ENCODE measurements at regions not wholly inside any gene's neighbourhood (a gene's known extent, or its start where the extent isn't known, plus 50 kb on each side); places are given as distances from the start of the nearest gene placed in this dataset.

DNA sequence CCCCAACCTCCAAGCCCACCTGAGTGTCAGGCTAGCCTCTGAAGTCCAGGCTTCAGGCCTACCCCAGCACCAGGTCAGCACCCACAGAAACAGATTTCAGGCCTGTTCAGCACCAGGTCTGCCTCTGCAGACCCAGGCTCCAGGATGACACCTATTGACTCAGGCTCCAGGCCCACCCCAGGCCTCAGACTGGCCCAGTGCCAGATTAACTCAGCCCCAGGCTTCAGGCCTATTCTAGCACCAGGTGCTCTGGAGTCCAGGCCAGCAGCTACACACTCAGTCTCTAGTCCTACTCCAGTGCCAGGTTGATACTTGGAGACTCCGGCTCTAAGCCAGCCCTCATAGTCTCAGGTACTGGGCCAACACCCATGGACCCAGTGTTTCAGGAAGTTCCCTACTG, 541.7 kb upstream of the PBX1 start:
- DNase-seq (ENCODE audit: low spot score in 2 of 2) (no peak), ATAC-seq (no peak)
- Mint-ChIP-seq H3K9me3 (peaks cover 18% of the 10 kb centered on the region), H3K4me1 (no peaks in the 10 kb centered on the region), H3K27ac (no peak overlapping the region), H3K36me3 (no peaks in the 10 kb centered on the region), H3K4me3 (no peak overlapping the region)

DNA sequence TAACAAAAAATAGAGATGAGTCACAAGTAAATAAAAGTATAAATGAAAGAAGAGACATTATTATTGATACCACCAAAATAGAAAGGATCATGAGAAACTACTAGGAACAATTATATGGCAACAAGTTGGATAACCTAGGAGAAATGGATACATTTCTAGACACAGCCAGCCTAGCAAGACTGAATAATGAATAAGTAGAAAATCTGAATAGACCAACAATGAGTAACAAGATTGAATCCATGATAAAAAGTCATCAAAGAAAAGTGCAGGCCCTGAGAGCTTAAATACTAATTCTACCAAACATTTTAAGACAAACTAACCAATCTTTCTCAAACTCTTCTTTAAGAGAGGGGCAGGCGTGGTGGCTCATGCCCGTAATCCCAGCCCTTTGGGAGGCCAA, 538.6 kb upstream of the PBX1 start:
- H3K9me3 Mint-ChIP-seq = peaks cover 21% of the 10 kb centered on the region
- no peak overlapping the region for H3K27ac Mint-ChIP-seq
- no peak for ATAC-seq
- H3K4me1 Mint-ChIP-seq = no peaks in the 10 kb centered on the region
- no peaks in the 10 kb centered on the region for H3K36me3 Mint-ChIP-seq
- no peak overlapping the region for H3K4me3 Mint-ChIP-seq
- no peak for DNase-seq (ENCODE audit: low spot score in 2 of 2)

DNA sequence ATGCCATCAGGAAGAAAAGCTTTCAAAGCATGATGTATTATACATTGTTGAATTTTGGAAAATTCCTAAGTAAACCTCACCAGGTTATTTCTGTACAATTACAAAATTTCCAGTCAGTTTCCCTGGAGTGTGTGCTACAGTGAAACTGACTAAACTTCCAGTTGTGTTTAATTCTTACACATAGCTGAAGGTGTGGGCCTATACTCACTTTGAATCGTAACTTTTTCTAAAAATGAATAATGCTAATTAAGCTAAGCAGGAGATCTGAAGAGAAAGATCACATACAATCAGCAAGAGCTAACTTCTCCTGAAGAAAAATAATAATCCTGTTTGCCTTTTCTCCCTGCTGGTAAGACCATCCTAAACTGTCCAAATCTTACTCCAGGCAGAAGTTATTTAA, 537.2 kb upstream of the PBX1 start:
- DNase-seq (ENCODE audit: low spot score in 2 of 2) = no peak
- Mint-ChIP-seq H3K27ac (no peak overlapping the region), H3K4me1 (no peaks in the 10 kb centered on the region), H3K36me3 (no peaks in the 10 kb centered on the region), H3K9me3 (peaks cover 21% of the 10 kb centered on the region), H3K4me3 (no peak overlapping the region)
- ATAC-seq = no peak

DNA sequence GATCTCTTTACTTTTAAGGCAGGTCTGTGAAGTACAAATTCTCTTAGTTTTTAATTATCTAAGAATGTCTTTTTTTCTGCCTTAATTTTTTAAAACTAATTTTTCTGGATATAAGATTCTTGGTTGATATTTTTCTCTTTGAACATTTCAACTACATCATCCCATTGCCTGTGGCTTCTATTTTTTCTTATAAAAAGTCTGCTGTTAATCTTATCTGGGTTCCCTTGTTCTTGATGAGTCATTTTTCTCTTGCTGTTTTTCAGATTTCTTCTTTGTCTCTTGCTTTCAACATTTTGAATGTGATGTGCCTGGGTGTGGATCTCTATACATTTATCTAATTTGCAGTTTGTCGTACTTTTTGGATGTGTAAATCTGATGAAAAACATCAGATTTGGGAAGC, 525.2 kb upstream of the PBX1 start:
- no peaks in the 10 kb centered on the region for H3K4me1 Mint-ChIP-seq

DNA sequence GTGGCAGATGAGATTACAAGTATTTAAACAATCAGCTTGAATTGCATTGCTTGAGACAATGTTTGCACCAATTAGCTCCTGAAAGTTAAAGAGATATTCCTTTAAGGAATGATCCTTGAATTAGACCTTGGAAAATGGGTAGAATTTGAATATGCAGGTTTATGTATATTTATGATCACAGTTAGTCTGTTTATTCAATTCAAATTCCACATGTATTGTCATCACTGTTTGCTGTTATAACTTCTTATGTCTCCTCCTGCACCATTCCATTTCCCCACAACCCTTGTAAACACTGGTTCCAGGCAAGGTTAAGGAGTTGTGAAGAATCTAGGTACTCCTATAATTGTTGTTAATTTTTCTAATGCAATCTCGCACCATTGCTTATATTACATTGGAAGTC, 518.2 kb upstream of the PBX1 start:
- H3K36me3 Mint-ChIP-seq = no peaks in the 10 kb centered on the region
- DNase-seq (ENCODE audit: low spot score in 2 of 2) (no peak), ATAC-seq (no peak)
- H3K4me3 Mint-ChIP-seq = no peak overlapping the region
- peaks cover 5% of the 10 kb centered on the region for H3K9me3 Mint-ChIP-seq
- H3K27ac Mint-ChIP-seq = no peak overlapping the region
- H3K4me1 Mint-ChIP-seq = no peaks in the 10 kb centered on the region

More for the DNA sequence above, 525.2 kb upstream of the PBX1 start:
- Mint-ChIP-seq H3K9me3 (peaks cover 20% of the 10 kb centered on the region), H3K27ac (no peak overlapping the region), H3K36me3 (no peaks in the 10 kb centered on the region), H3K4me3 (no peak overlapping the region)
- ATAC-seq (no peak), DNase-seq (ENCODE audit: low spot score in 2 of 2) (no peak)

DNA sequence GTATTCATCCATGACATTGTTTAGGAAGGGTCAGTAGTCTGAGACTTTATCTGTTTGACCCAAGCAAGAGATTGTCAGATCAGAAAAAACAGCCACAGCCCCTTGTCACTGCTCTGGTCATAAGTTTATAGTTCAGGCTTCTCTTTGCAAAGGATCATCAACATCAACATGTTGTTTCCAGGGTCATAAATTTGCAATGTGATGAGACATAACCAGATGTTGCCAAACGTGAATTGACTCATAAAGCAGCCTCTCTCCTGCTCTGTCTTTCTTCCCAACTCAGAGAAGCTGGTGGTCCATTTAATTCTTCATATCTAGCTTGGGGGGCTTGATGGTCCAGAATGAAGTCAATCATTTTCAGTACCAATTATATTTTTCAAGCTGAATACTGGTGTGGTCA, 507.2 kb upstream of the PBX1 start:
- no peak overlapping the region for H3K4me3 Mint-ChIP-seq
- peaks cover 16% of the 10 kb centered on the region for H3K9me3 Mint-ChIP-seq
- H3K36me3 Mint-ChIP-seq = no peaks in the 10 kb centered on the region
- no peak for DNase-seq (ENCODE audit: low spot score in 2 of 2)
- no peak for ATAC-seq
- H3K27ac Mint-ChIP-seq = no peak overlapping the region
- no peaks in the 10 kb centered on the region for H3K4me1 Mint-ChIP-seq

DNA sequence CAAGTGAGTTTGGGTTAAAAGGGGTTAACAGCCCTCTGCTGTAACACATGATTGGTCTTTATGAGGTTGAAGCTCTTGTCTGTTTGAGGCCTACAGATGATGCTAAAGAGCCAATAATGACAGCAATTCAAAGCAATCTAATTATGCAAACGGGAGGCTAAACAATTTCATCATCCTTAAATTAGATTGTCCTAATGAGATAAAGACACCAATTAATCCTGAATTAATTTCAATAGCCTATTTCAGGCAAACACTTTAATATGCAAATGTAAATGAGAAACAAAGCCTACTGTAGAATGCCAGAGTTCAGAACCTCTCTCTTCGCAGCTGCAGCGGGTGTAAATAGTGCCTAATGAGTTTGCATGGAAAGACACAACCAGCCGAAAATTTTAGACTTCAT, 504.7 kb upstream of the PBX1 start:
- no peaks in the 10 kb centered on the region for H3K4me1 Mint-ChIP-seq
- H3K36me3 Mint-ChIP-seq = no peaks in the 10 kb centered on the region
- ATAC-seq (no peak), DNase-seq (ENCODE audit: low spot score in 2 of 2) (no peak)
- peaks cover 16% of the 10 kb centered on the region for H3K9me3 Mint-ChIP-seq
- H3K4me3 Mint-ChIP-seq = no peak overlapping the region
- no peak overlapping the region for H3K27ac Mint-ChIP-seq

DNA sequence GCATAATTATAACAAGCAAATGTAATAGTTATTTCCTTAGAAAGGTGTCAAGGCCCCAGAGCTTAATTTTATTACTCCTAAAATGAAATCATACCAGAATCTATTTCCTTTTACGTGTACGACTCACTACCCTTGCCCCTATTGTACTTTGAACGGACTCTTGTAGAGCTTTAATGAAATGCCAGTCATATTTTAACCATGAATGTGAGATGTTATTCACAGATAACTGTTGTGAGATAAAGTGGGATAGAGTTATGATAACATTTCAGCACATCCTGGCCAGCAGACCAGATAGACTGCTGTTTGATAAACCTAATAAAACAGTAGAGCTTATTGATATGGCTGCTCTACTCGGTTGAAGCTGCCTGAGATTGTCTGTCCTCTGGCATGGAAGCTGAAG, 500.8 kb upstream of the PBX1 start:
- Mint-ChIP-seq H3K36me3 (no peaks in the 10 kb centered on the region), H3K4me3 (no peak overlapping the region)
- no peak for ATAC-seq

DNA sequence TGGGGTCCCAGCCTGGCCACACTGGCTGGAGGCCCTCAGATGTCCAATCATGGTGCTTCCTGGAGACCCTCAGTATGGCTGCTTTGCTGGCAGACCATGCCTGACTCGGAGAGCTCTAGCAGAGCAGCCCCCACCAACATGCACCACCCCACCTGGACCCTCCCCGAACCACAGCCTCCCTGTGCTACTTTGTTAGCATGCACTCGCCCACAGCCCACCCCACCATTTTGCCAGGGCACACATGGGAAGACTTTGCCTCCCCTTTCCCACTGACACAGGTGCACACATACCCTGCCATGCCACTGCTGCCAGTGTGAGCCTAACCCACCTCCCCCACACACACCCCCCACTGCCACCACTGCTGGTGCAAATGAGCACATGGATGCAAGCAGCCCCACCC, 497.5 kb upstream of the PBX1 start:
- Mint-ChIP-seq H3K9me3 (peaks cover 4% of the 10 kb centered on the region), H3K27ac (no peak overlapping the region), H3K36me3 (no peaks in the 10 kb centered on the region), H3K4me1 (no peaks in the 10 kb centered on the region), H3K4me3 (no peak overlapping the region)
- ATAC-seq (peak; percentile 28), DNase-seq (ENCODE audit: low spot score in 2 of 2) (no peak)

More for the DNA sequence above, 500.8 kb upstream of the PBX1 start:
- no peaks in the 10 kb centered on the region for H3K4me1 Mint-ChIP-seq
- no peak for DNase-seq (ENCODE audit: low spot score in 2 of 2)
- H3K9me3 Mint-ChIP-seq = peaks cover 10% of the 10 kb centered on the region
- no peak overlapping the region for H3K27ac Mint-ChIP-seq

DNA sequence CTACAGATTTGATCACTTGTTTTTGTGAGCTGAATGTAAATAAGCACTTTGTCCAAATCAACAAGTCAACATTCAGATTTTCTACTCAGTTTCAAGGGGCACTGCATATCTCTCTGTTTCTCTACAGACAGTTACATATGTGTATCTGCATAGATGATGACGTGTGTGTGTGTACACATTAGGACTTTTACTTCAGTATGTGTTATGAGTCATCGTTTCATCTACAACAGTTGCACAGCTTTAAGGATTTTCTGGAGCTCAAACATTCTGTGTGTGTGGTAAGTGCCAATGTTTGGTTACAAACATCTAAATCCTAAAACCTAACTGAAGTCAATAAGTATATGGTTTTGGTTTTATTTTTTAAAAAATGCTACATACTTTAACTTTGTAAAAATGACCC, 494.5 kb upstream of the PBX1 start:
- DNase-seq (ENCODE audit: low spot score in 2 of 2) (no peak), ATAC-seq (no peak)
- Mint-ChIP-seq H3K9me3 (peaks cover 4% of the 10 kb centered on the region), H3K27ac (no peak overlapping the region), H3K4me1 (no peaks in the 10 kb centered on the region), H3K36me3 (no peaks in the 10 kb centered on the region), H3K4me3 (no peak overlapping the region)

DNA sequence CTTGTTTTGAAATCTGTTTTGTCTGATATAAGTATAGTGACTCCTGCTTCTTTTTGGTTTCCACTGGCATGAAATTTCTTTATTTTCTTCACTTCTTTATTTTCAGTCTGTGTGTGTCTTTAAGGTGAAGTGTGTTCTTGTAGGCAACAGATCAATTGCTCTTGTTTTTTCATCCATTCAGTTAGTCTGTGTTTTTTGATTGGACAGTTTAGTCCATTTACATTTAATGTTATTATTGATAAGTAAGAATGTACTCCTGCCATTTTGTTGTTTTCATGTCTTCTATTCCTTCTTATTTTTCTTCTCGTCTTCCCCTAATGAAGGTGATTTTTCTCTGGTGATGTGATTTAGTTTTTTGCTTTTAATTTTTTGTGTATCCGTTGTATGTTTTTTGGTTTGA, 487.7 kb upstream of the PBX1 start:
- Mint-ChIP-seq H3K9me3 (peaks cover 29% of the 10 kb centered on the region), H3K4me3 (no peak overlapping the region), H3K27ac (no peak overlapping the region), H3K4me1 (no peaks in the 10 kb centered on the region), H3K36me3 (no peaks in the 10 kb centered on the region)
- no peak for DNase-seq (ENCODE audit: low spot score in 2 of 2)
- ATAC-seq = no peak

DNA sequence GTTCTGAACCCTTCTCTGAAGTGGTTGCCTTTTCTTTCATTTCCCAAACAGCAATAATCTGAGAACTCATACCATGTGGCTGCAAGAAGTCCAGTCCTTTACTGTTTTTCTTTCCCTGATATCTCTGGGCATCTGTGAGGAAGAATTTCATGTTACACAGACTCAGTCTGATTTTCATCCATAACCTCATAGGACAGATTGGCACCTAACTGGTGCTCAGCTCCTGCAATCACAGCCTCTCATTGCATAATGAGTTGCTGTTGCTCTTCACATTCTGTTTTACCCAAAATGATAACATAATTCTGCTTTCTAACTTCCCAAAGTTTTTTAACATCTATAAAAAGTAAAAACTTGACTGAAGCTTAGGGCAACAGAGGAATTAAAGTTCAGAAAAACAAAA, 472.2 kb upstream of the PBX1 start:
- ATAC-seq = no peak

DNA sequence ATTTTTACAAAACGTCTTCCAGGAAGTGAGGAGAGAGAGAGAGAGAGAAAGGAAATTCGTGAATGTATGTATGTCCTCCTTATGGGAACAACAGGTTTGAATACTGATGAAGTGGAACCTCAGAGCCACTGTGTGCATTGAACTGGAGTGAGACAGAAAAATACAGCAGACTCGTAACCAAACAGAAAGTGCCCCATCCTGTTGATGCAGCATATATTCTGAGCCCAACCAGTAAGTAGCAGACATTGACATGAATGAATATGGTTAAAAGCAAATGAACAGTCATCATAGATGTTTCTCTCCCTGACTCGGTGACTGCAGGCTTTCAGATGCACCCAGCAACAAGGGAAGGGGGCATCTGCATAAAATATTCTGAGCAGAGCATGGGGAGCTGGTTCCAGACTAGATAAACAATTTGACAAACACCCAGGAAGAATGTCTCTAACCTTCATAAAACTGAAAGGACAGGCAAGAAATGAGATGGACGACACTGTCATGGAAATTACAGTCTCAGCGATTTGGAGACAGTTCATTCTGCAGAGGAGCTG, 471.0 kb upstream of the PBX1 start:
- DNase-seq (ENCODE audit: low spot score in 2 of 2) (no peak), ATAC-seq (no peak)
- Mint-ChIP-seq H3K4me1 (no peaks in the 10 kb centered on the region), H3K36me3 (no peaks in the 10 kb centered on the region), H3K9me3 (peaks cover 11% of the 10 kb centered on the region), H3K27ac (no peak overlapping the region), H3K4me3 (no peak overlapping the region)

More for the DNA sequence above, 472.2 kb upstream of the PBX1 start:
- H3K4me1 Mint-ChIP-seq = no peaks in the 10 kb centered on the region
- no peak for DNase-seq (ENCODE audit: low spot score in 2 of 2)
- H3K9me3 Mint-ChIP-seq = peaks cover 13% of the 10 kb centered on the region
- H3K4me3 Mint-ChIP-seq = no peak overlapping the region
- H3K27ac Mint-ChIP-seq = no peak overlapping the region
- H3K36me3 Mint-ChIP-seq = no peaks in the 10 kb centered on the region

DNA sequence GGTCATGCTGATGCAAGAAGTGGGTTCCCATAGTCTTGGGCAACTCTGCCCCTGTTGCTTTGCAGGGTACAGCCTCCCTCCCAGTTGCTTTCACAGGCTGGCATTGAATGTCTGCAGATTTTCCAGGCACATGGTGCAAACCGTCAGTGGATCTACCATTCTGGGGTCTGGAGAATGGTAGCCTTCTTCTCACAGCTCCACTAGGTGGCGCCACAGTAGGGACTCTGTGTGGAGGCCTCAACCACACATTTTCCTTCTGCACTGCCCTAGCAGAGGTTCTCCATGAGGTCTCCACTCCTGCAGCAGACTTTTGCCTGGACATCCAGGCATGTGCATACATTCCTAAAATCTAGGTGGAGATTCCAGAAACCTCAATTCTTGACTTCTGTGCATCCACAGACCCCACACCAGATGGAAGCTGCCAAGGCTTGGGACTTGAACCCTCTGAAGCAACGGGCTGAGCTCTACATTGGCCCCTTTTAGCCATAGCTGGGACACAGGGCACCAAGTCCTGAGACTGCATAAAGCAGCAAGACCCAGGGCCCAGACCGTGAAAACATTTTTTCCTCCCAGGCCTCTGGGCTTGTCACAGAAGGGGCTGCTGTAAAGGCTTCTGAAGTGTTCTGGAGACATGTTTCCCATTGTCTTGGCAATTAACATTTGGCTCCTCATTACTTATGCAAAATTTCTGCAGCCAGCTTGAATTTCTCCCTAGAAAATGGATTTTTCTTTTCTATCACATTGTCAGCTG, 466.2 kb upstream of the PBX1 start:
- no peak overlapping the region for H3K4me3 Mint-ChIP-seq
- ATAC-seq (no peak), DNase-seq (ENCODE audit: low spot score in 2 of 2) (no peak)
- no peaks in the 10 kb centered on the region for H3K4me1 Mint-ChIP-seq
- peaks cover 16% of the 10 kb centered on the region for H3K9me3 Mint-ChIP-seq
- no peak overlapping the region for H3K27ac Mint-ChIP-seq
- no peaks in the 10 kb centered on the region for H3K36me3 Mint-ChIP-seq

DNA sequence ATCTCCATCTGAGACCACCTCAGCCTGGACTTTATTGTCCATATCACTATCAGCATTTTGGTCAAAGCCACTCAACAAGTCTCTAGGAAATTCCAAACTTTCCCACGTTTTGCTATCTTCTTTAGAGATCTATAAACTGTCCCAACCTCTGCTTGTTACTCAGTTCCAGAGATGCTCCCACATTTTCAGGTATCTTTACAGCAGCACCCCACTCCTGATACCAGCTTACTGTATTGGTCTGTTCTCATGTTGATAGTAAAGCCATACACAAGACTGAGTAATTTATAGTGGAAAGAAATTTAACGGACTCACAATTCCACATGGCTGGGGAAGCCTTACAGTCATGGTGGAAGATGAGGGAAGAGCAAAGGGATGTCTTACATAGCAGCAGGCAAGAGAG, 465.4 kb upstream of the PBX1 start:
- no peak for DNase-seq (ENCODE audit: low spot score in 2 of 2)
- ATAC-seq = no peak
- Mint-ChIP-seq H3K9me3 (peaks cover 15% of the 10 kb centered on the region), H3K36me3 (no peaks in the 10 kb centered on the region), H3K4me3 (no peak overlapping the region), H3K4me1 (no peaks in the 10 kb centered on the region), H3K27ac (no peak overlapping the region)

DNA sequence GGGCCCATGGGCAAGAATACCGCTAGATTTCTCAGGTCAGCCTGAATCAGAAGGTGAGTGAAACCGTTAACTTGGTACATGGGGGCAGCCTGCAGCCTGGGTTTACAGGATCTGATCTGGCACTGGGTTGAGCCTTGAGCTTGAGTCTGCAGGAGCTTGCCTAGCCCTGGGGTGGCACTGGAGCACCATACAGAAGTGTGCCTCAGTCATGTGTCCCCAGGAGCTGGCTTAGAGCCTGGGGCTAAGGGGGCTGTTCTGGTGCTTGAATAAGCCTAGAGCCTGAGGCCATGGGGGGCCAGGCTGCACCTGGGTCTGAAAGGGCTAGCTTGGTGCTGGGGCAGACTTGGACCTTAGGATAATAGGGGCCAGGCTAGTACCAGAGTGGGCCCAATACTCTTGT, 457.2 kb upstream of the PBX1 start:
- H3K9me3 Mint-ChIP-seq = peaks cover 2% of the 10 kb centered on the region
- H3K4me1 Mint-ChIP-seq = no peaks in the 10 kb centered on the region
- H3K36me3 Mint-ChIP-seq = no peaks in the 10 kb centered on the region
- DNase-seq (ENCODE audit: low spot score in 2 of 2) (no peak), ATAC-seq (no peak)
- H3K4me3 Mint-ChIP-seq = no peak overlapping the region
- no peak overlapping the region for H3K27ac Mint-ChIP-seq

All from stimulated activated effector memory CD8-positive, alpha-beta T cell treated with anti-CD3 and anti-CD28 coated beads, Interleukin-12 subunit alpha, Interleukin-12 subunit beta, amount 100 ng/mL, for 72 hours (primary cell).